RKO (cell line): ENCODE measurements at regions not wholly inside any gene's neighbourhood (a gene's known extent, or its start where the extent isn't known, plus 50 kb on each side); places are given as distances from the start of the nearest gene placed in this dataset.
A peak's percentile ranks its signal among the peaks of the same experiment; 100 is the strongest.

Source experiments
- DNase-seq: peaks from one replicate; pipeline ENCODE4 v3.0.0-alpha.2; 2016; ENCODE audit warnings: low spot score

GRCh38 chr3:180341516-180341915 is 260.4 kb upstream of the TTC14 start:
- DNase-seq = no peak

GRCh38 chr3:180351601-180352000 is 250.4 kb upstream of the TTC14 start:
- no peak for DNase-seq

- DNase-seq = no peak
These were observed 249.7 kb upstream of the TTC14 start for GRCh38 chr3:180352261-180352660.

- no peak for DNase-seq
These were observed 247.7 kb upstream of the TTC14 start for GRCh38 chr3:180354214-180354613.

GRCh38 chr3:180358179-180358578 is 243.8 kb upstream of the TTC14 start:
- peak; percentile 27 for DNase-seq

GRCh38 chr3:180359061-180359952 is 242.7 kb upstream of the TTC14 start:
- no peak for DNase-seq

- no peak for DNase-seq
These were observed 242.0 kb upstream of the TTC14 start for GRCh38 chr3:180359953-180360279.

- no peak for DNase-seq
These were observed 239.9 kb upstream of the TTC14 start for GRCh38 chr3:180362081-180362480.

GRCh38 chr3:180375831-180376230 is 226.1 kb upstream of the TTC14 start:
- DNase-seq = no peak

- DNase-seq = no peak
These were observed 223.5 kb upstream of the TTC14 start for GRCh38 chr3:180378496-180378895.

- DNase-seq = no peak
These were observed 219.3 kb upstream of the TTC14 start for GRCh38 chr3:180382638-180383180.

GRCh38 chr3:180383332-180384020 is 218.5 kb upstream of the TTC14 start:
- peak; percentile 8 for DNase-seq

GRCh38 chr3:180390313-180390712 is 211.7 kb upstream of the TTC14 start:
- no peak for DNase-seq

- no peak for DNase-seq
These were observed 211.0 kb upstream of the TTC14 start for GRCh38 chr3:180391001-180391400.

GRCh38 chr3:180401226-180401625 is 200.7 kb upstream of the TTC14 start:
- no peak for DNase-seq

GRCh38 chr3:180402471-180403073 is 199.4 kb upstream of the TTC14 start:
- DNase-seq = no peak

- no peak for DNase-seq
These were observed 198.8 kb upstream of the TTC14 start for GRCh38 chr3:180403156-180403555.

GRCh38 chr3:180408654-180409053 is 193.3 kb upstream of the TTC14 start:
- DNase-seq = peak; percentile 83

- DNase-seq = peak; percentile 80
These were observed 192.8 kb upstream of the TTC14 start for GRCh38 chr3:180409170-180409569.

GRCh38 chr3:180409883-180410282 is 192.1 kb upstream of the TTC14 start:
- DNase-seq = no peak

GRCh38 chr3:180414157-180414556 is 187.8 kb upstream of the TTC14 start:
- DNase-seq = no peak

- DNase-seq = no peak
These were observed 185.8 kb upstream of the TTC14 start for GRCh38 chr3:180416111-180416594.

GRCh38 chr3:180417241-180417640 is 184.7 kb upstream of the TTC14 start:
- no peak for DNase-seq
